ENCODE measurements at regions not wholly inside any gene's neighbourhood (a gene's known extent, or its start where the extent isn't known, plus 50 kb on each side); places are given as distances from the start of the nearest gene placed in this dataset.

- Mint-ChIP-seq H3K9me3 (no peaks in the 10 kb centered on the region), H3K4me3 (no peak overlapping the region), H3K4me1 (ENCODE audit: low read depth) (no peaks in the 10 kb centered on the region), H3K27ac (no peak overlapping the region), H3K27me3 (no peaks in the 10 kb centered on the region), H3K36me3 (ENCODE audit: low read depth) (no peaks in the 10 kb centered on the region)
These were observed 836.8 kb upstream of the NECTIN3 start for GRCh38 chr3:110234831-110235230.

- Mint-ChIP-seq H3K27me3 (no peaks in the 10 kb centered on the region), H3K36me3 (ENCODE audit: low read depth) (no peaks in the 10 kb centered on the region), H3K27ac (no peak overlapping the region), H3K4me3 (no peak overlapping the region), H3K4me1 (ENCODE audit: low read depth) (no peaks in the 10 kb centered on the region), H3K9me3 (no peaks in the 10 kb centered on the region)
These were observed 834.5 kb upstream of the NECTIN3 start for GRCh38 chr3:110236976-110237610.

GRCh38 chr3:110243081-110243480, 828.5 kb upstream of the NECTIN3 start:
- no peaks in the 10 kb centered on the region for H3K27me3 Mint-ChIP-seq

GRCh38 chr3:110246796-110247376, 824.7 kb upstream of the NECTIN3 start:
- H3K36me3 Mint-ChIP-seq (ENCODE audit: low read depth), result no peaks in the 10 kb centered on the region
- peaks cover 9% of the 10 kb centered on the region for H3K4me1 Mint-ChIP-seq (ENCODE audit: low read depth)
- no peak overlapping the region for H3K27ac Mint-ChIP-seq
- H3K9me3 Mint-ChIP-seq, result peaks cover 4% of the 10 kb centered on the region
- H3K4me3 Mint-ChIP-seq, result no peak overlapping the region
- H3K27me3 Mint-ChIP-seq, result no peaks in the 10 kb centered on the region

More at GRCh38 chr3:110243081-110243480, 828.5 kb upstream of the NECTIN3 start:
- H3K27ac Mint-ChIP-seq, result no peak overlapping the region
- no peak overlapping the region for H3K4me3 Mint-ChIP-seq
- peaks cover 9% of the 10 kb centered on the region for H3K4me1 Mint-ChIP-seq (ENCODE audit: low read depth)
- peaks cover 4% of the 10 kb centered on the region for H3K9me3 Mint-ChIP-seq
- H3K36me3 Mint-ChIP-seq (ENCODE audit: low read depth), result no peaks in the 10 kb centered on the region

GRCh38 chr3:110248666-110249065, 823.0 kb upstream of the NECTIN3 start:
- Mint-ChIP-seq H3K27me3 (no peaks in the 10 kb centered on the region), H3K36me3 (ENCODE audit: low read depth) (no peaks in the 10 kb centered on the region), H3K27ac (no peak overlapping the region), H3K4me3 (no peak overlapping the region), H3K9me3 (peaks cover 4% of the 10 kb centered on the region), H3K4me1 (ENCODE audit: low read depth) (peaks cover 9% of the 10 kb centered on the region)

GRCh38 chr3:110253794-110254193, 817.8 kb upstream of the NECTIN3 start:
- H3K4me1 Mint-ChIP-seq (ENCODE audit: low read depth), result no peaks in the 10 kb centered on the region

GRCh38 chr3:110254591-110254990, 817.0 kb upstream of the NECTIN3 start:
- H3K4me1 Mint-ChIP-seq (ENCODE audit: low read depth), result no peaks in the 10 kb centered on the region
- H3K4me3 Mint-ChIP-seq, result no peak overlapping the region

More at GRCh38 chr3:110253794-110254193, 817.8 kb upstream of the NECTIN3 start:
- H3K27me3 Mint-ChIP-seq, result no peaks in the 10 kb centered on the region
- H3K27ac Mint-ChIP-seq, result no peak overlapping the region
- no peak overlapping the region for H3K4me3 Mint-ChIP-seq
- peaks cover 5% of the 10 kb centered on the region for H3K9me3 Mint-ChIP-seq
- H3K36me3 Mint-ChIP-seq (ENCODE audit: low read depth), result no peaks in the 10 kb centered on the region

GRCh38 chr3:110261141-110261540, 810.5 kb upstream of the NECTIN3 start:
- H3K27ac Mint-ChIP-seq, result no peak overlapping the region
- no peak overlapping the region for H3K4me3 Mint-ChIP-seq
- no peaks in the 10 kb centered on the region for H3K36me3 Mint-ChIP-seq (ENCODE audit: low read depth)
- no peaks in the 10 kb centered on the region for H3K4me1 Mint-ChIP-seq (ENCODE audit: low read depth)
- H3K27me3 Mint-ChIP-seq, result peaks cover 3% of the 10 kb centered on the region
- peaks cover 5% of the 10 kb centered on the region for H3K9me3 Mint-ChIP-seq

More at GRCh38 chr3:110254591-110254990, 817.0 kb upstream of the NECTIN3 start:
- H3K9me3 Mint-ChIP-seq, result peaks cover 5% of the 10 kb centered on the region
- H3K27ac Mint-ChIP-seq, result no peak overlapping the region
- peaks cover 2% of the 10 kb centered on the region for H3K27me3 Mint-ChIP-seq
- H3K36me3 Mint-ChIP-seq (ENCODE audit: low read depth), result no peaks in the 10 kb centered on the region

GRCh38 chr3:110262896-110263295, 808.7 kb upstream of the NECTIN3 start:
- Mint-ChIP-seq H3K4me1 (ENCODE audit: low read depth) (no peaks in the 10 kb centered on the region), H3K27ac (no peak overlapping the region), H3K36me3 (ENCODE audit: low read depth) (no peaks in the 10 kb centered on the region), H3K9me3 (peaks cover 4% of the 10 kb centered on the region), H3K27me3 (peaks cover 3% of the 10 kb centered on the region), H3K4me3 (no peak overlapping the region)

- Mint-ChIP-seq H3K36me3 (ENCODE audit: low read depth) (no peaks in the 10 kb centered on the region), H3K4me3 (no peak overlapping the region)
These were observed 806.3 kb upstream of the NECTIN3 start for GRCh38 chr3:110265302-110265701.

GRCh38 chr3:110267304-110267845, 804.2 kb upstream of the NECTIN3 start:
- Mint-ChIP-seq H3K27ac (no peak overlapping the region), H3K36me3 (ENCODE audit: low read depth) (no peaks in the 10 kb centered on the region), H3K4me3 (no peak overlapping the region), H3K4me1 (ENCODE audit: low read depth) (no peaks in the 10 kb centered on the region), H3K27me3 (no peaks in the 10 kb centered on the region), H3K9me3 (no peaks in the 10 kb centered on the region)

More at GRCh38 chr3:110265302-110265701, 806.3 kb upstream of the NECTIN3 start:
- Mint-ChIP-seq H3K27ac (no peak overlapping the region), H3K27me3 (no peaks in the 10 kb centered on the region), H3K4me1 (ENCODE audit: low read depth) (no peaks in the 10 kb centered on the region), H3K9me3 (no peaks in the 10 kb centered on the region)

- H3K27ac Mint-ChIP-seq, result no peak overlapping the region
- no peaks in the 10 kb centered on the region for H3K36me3 Mint-ChIP-seq (ENCODE audit: low read depth)
- no peaks in the 10 kb centered on the region for H3K4me1 Mint-ChIP-seq (ENCODE audit: low read depth)
- H3K4me3 Mint-ChIP-seq, result no peak overlapping the region
- H3K27me3 Mint-ChIP-seq, result no peaks in the 10 kb centered on the region
- H3K9me3 Mint-ChIP-seq, result no peaks in the 10 kb centered on the region
These were observed 799.1 kb upstream of the NECTIN3 start for GRCh38 chr3:110272525-110272924.

GRCh38 chr3:110291886-110292501, 779.6 kb upstream of the NECTIN3 start:
- Mint-ChIP-seq H3K4me3 (no peak overlapping the region), H3K27me3 (peaks cover 4% of the 10 kb centered on the region), H3K9me3 (peaks cover 22% of the 10 kb centered on the region), H3K36me3 (ENCODE audit: low read depth) (peaks cover 12% of the 10 kb centered on the region), H3K4me1 (ENCODE audit: low read depth) (peaks cover 4% of the 10 kb centered on the region), H3K27ac (no peak overlapping the region)

- Mint-ChIP-seq H3K4me1 (ENCODE audit: low read depth) (peaks cover 4% of the 10 kb centered on the region), H3K27ac (no peak overlapping the region), H3K4me3 (no peak overlapping the region), H3K9me3 (peaks cover 22% of the 10 kb centered on the region), H3K27me3 (peaks cover 4% of the 10 kb centered on the region), H3K36me3 (ENCODE audit: low read depth) (peaks cover 12% of the 10 kb centered on the region)
These were observed 778.0 kb upstream of the NECTIN3 start for GRCh38 chr3:110293660-110294059.

GRCh38 chr3:110296885-110297284, 774.7 kb upstream of the NECTIN3 start:
- peaks cover 4% of the 10 kb centered on the region for H3K4me1 Mint-ChIP-seq (ENCODE audit: low read depth)
- H3K9me3 Mint-ChIP-seq, result peaks cover 18% of the 10 kb centered on the region
- H3K27me3 Mint-ChIP-seq, result no peaks in the 10 kb centered on the region
- no peak overlapping the region for H3K4me3 Mint-ChIP-seq
- peaks cover 12% of the 10 kb centered on the region for H3K36me3 Mint-ChIP-seq (ENCODE audit: low read depth)
- H3K27ac Mint-ChIP-seq, result no peak overlapping the region
